Breast epithelium (tissue), 3 donors: ENCODE measurements at regions not wholly inside any gene's neighbourhood (a gene's known extent, or its start where the extent isn't known, plus 50 kb on each side); places are given as distances from the start of the nearest gene placed in this dataset.

Experiments used
- POLR2A ChIP-seq: fragments of 450-650 bp; IDR thresholded peaks from one replicate; pipeline ENCODE4 v1.6.1; 2016; ENCODE audit warnings: antibody characterized with exemption, mild to moderate bottlenecking, moderate library complexity
- TF ChIP-seq, protein P1 (sequence below), 3 donors: fragments of 450-650 bp; IDR thresholded peaks; one replicate each; pipeline ENCODE4 v1.5.1; 2016 to 2017; ENCODE audit warnings: antibody characterized with exemption in 3 of 3, mild to moderate bottlenecking in 3 of 3, moderate library complexity in 3 of 3

DNA sequence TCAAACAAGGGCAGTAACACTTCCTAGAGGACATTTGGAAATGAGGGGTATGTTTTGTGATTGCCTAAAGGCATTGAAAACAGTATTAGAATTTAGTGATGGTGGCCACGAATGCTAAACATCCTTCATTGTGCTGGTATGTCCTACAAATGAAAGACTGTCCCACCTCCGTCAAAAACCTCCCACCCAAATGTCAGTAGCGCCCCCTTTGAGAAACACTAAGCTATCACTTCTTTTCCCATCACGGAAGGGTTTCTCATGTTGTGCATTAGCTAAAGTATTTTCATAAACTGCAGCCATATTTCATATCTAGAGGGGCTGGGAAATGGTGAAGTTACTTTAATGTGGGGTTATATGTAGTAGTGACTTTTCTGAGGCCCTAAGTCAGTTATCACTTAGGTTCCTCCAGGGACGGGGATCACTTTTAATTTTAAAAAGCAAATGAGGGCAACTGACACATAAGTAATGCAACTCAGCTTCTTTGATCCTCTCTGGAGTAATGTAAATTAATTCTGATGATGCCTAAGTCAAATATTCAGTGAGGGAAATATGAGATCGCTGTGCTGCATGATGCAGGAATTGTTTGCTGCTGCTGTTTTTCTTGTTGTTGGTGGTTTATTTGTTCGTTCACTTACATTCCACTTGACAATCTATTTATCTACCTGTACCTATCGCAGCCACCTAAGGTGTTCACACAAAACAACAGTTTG lies 1403.4 kb upstream of the TENM4 start:
- TF ChIP-seq, protein P1, sequence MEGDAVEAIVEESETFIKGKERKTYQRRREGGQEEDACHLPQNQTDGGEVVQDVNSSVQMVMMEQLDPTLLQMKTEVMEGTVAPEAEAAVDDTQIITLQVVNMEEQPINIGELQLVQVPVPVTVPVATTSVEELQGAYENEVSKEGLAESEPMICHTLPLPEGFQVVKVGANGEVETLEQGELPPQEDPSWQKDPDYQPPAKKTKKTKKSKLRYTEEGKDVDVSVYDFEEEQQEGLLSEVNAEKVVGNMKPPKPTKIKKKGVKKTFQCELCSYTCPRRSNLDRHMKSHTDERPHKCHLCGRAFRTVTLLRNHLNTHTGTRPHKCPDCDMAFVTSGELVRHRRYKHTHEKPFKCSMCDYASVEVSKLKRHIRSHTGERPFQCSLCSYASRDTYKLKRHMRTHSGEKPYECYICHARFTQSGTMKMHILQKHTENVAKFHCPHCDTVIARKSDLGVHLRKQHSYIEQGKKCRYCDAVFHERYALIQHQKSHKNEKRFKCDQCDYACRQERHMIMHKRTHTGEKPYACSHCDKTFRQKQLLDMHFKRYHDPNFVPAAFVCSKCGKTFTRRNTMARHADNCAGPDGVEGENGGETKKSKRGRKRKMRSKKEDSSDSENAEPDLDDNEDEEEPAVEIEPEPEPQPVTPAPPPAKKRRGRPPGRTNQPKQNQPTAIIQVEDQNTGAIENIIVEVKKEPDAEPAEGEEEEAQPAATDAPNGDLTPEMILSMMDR (IDR thresholded peaks at IDR 0.05) = no peak
- no peak for TF ChIP-seq POLR2A
